ENCODE measurements at regions not wholly inside any gene's neighbourhood (a gene's known extent, or its start where the extent isn't known, plus 50 kb on each side); places are given as distances from the start of the nearest gene placed in this dataset.

- DNase-seq (ENCODE audit: low spot score): no peak
Observed at GRCh38 chr11:70501051-70501901, 102.9 kb downstream of the CTTN start.

GRCh38 chr11:70501933-70502540 is 103.7 kb downstream of the CTTN start:
- no peak for DNase-seq (ENCODE audit: low spot score)

DNA sequence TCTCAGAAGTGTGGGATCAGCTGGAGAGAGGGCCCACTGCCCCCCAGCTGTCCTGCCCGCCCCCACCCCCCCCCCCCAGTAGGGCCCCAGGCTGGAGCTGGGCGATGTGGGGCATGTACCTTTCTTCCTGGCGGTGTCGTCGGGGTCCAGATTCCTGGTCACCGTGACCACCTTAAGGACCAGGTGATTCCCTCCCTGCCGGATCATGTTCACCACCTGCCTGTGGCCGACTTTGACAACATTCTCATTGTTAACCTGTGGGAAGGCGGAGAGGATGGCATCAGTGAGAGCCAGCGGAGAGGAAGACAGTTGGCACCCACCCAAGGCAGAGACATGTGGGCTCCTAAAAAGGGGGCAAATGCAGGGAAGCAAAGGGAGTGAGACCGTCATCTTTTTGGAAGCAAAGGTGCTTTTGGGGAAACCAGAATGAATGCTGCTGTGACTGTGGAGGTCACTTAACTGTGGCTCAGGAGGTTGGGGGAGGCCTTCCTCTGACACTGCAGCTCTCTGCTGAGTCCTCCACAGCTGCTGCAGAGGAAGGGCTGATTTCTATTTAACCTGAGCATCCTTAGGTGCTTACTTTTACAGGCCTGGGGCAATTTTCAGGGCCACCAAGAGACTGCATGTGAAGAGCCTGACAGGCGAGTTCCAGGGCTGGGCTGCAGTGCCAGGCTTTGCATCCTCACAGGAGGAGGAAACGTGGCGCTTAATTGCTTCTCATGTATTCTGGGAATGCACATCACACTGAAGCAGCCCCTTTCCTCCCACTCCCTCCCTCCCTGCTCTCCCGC is 104.5 kb downstream of the CTTN start:
- DNase-seq (ENCODE audit: low spot score): no peak

- DNase-seq (ENCODE audit: low spot score): no peak
Observed at GRCh38 chr11:70503468-70504221, 105.3 kb downstream of the CTTN start.

- no peak for DNase-seq (ENCODE audit: low spot score)
Observed at GRCh38 chr11:70504246-70505020, 106.1 kb downstream of the CTTN start.

GRCh38 chr11:70505331-70505731 is 107.0 kb downstream of the CTTN start:
- DNase-seq (ENCODE audit: low spot score): no peak

DNA sequence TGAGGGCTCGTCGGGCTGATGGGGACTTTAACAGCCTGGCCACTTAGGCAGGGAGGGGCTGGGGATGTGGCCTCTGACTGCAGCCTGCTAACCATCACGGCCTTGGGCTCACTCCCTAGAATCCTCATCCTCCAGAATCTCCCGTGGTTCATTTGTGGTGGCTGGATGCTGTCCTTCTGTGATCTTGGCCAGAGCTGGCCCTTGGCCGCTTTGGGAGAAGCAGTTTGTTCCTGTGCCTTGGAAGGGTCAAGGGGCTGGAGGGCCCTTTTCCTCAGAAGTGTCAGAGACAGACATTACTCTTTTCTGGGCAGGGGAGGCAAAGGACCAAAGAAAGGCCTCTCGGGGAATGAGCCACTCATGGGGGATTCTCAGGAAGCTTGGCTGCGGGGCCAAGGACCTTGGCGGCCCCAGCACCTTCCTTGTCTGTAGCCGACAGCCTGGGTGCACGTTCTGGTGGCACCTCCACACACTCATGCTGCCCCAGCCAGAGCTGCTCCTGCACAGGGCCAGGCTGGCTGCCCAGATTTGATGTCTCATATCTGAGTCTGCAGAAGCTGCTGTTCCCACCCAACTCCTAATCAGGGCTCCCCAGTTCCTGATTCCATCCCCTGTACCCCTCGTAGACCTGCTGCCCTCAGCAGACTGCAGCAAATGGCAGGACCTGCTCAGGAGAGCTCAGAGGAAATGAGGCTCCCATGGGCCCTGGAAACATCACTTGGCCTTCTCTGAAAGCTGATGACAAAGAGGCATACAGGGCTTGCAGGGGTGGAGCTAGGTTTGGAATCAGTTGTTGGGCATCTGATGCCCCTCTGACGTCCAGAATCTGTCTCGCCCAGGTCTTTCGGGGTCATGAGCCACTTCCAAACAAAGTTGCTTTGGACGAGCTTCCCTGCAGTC is 107.7 kb downstream of the CTTN start:
- no peak for DNase-seq (ENCODE audit: low spot score)

GRCh38 chr11:70506658-70506970 is 108.3 kb downstream of the CTTN start:
- DNase-seq (ENCODE audit: low spot score): no peak

DNA sequence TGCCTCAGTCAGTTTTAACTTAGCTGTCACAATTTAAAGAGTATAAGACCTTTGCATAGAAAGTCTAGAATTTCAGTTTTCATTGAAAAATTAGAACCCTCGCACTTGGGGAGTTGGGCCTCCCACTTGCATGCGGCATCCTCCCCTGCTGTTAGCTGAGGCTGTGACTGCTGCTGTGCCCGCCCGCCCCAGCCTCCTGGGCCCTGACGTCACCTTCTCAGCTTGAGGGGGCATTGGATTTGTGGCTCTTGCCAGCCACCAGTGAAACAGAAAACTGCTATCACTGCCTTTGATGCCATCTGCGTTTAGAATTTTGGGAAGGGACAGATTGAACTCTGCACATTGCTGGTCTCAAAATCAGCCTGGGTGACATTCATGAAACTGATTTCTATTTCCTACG is 108.7 kb downstream of the CTTN start:
- no peak for DNase-seq (ENCODE audit: low spot score)

- DNase-seq (ENCODE audit: low spot score): no peak
Observed at GRCh38 chr11:70507466-70508230, 109.3 kb downstream of the CTTN start.

- no peak for DNase-seq (ENCODE audit: low spot score)
Observed at GRCh38 chr11:70508231-70508480, 109.8 kb downstream of the CTTN start.

- no peak for DNase-seq (ENCODE audit: low spot score)
Observed at GRCh38 chr11:70509476-70509875, 111.1 kb downstream of the CTTN start.

DNA sequence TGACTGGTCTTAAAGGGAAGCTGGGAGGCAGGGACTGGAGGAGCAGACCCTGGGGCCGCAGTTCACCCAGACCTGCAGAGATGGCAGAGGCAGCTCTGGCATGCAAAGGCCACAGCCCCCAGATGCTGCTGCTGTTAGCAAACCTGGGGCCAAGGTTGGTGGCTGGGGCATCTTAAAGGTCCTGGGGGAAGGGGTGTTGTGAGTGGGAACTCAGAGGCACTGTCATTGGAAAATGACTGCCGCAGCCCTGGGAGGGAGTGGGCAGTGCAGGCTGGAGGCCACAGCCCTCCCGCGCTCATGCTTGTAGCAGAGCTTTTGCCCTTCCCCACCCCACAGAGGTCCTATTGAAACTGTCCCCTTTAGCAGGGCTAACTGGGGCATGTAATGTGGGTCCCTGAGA is 111.8 kb downstream of the CTTN start:
- no peak for DNase-seq (ENCODE audit: low spot score)

- DNase-seq (ENCODE audit: low spot score): peak; percentile 21
Observed at GRCh38 chr11:70510571-70510970, 112.2 kb downstream of the CTTN start.

DNA sequence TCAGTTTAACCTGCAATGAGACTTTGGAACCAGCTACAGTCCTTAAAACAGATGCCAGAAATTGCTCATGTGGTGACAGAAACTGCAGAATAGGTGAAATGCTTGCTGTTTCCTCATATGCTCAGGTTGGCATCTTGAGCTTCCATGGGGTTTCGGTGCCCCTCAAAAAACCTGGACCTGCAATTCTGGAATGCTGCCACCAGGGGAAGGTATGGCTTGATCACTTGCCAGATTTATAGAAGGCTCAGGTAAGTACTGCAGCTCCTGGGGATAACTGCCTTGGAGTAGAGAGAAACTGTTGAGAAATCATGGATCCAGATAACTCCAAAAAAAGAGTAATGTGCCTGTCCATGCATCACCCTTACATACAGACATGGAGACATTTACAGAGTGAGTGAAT is 113.0 kb downstream of the CTTN start:
- DNase-seq (ENCODE audit: low spot score): no peak

GRCh38 chr11:70512716-70513115 is 114.4 kb downstream of the CTTN start:
- no peak for DNase-seq (ENCODE audit: low spot score)

DNA sequence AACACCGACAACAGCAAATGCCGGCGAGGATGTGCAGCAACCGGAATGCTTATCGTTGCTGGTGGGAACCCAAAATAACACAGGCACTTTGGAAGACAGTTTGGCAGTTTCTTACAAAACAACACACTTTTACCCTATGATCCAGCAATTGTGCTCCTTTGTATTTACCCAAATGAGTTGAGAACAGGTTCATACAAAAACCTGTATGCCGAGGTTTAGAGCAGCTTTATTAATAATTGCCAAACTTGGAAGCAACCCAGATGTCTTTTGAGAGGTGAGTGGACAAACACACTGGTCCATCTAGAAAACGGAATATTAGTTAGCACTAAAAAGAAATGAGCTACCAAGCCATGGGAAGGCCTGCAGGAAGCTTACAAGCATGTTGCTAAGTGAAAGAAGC is 118.9 kb downstream of the CTTN start:
- no peak for DNase-seq (ENCODE audit: low spot score)

DNA sequence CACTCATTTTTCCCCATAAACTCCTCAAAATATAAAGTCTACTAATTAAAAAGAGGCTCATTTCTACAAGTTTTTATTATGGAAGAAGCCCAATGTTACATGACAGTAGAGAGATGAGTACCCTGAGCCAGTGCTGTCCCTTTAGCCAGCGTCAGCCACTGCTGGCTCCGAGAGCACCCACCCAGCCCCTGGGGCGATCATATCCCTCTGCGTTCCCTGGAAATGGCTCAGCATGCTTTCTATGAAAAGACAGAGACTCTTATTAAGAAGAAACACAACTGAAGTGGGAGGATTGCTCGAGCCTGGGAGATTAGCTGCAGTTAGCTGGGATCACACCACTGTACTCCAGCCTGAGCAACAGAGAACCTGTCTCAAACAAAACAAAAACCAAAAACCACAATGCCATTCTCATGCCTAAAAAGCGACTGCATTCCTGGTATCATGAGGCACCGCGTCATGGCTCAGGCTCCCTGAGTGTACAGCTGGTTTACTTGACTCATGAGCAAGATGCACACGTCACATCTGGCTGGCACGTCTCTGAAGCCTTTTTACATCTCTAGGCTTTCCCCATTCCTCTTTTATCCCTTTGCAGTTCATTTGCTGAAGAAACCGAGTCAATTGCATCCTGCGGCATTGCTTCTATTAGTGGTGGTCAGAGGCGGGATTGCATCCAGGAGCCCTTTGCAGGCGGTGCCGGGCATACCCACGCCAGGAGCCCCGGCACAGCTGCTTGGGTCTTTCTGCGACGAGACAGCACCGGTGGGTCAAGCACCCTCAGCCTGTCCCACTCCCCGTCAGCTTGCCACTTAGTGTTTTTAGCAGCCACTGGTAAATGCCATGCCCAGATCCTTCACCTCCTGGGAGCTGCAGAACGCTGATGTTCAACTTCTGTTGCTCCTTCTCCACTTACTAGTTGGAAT is 119.9 kb downstream of the CTTN start:
- DNase-seq (ENCODE audit: low spot score): peak; percentile 73

DNA sequence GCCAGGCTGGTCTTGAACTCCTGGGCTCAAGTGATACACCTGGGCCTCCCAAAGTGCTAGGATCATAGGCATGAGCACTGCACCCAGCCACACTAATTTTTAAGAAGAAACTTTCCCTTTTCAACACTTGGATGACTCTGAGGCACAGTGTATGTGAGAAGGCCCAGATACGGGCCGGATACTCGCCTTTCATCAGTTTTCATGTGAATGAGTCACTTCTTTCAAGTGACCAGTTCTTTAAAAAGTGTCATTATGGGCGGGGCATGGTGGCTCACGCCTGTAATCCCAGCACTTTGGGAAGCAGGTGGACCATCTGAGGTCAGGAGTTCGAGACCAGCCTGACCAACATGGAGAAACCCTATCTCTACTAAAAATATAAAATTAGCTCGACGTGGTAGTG is 120.8 kb downstream of the CTTN start:
- DNase-seq (ENCODE audit: low spot score): peak; percentile 37

Measured in kidney tubule cell (primary cell).